ENCODE measurements at regions not wholly inside any gene's neighbourhood (a gene's known extent, or its start where the extent isn't known, plus 50 kb on each side); places are given as distances from the start of the nearest gene placed in this dataset.

- TF ChIP-seq SMAD3 (CRISPR knock-in tag; IDR thresholded peaks at IDR 0.05; ENCODE audit: borderline replicate concordance), result no peak
- TF ChIP-seq ZSCAN18 (CRISPR knock-in tag; IDR thresholded peaks at IDR 0.05), result no peak
- no peak for TF ChIP-seq ZBTB43 (CRISPR knock-in tag; IDR thresholded peaks at IDR 0.05)
- TF ChIP-seq MAX (CRISPR knock-in tag; IDR thresholded peaks at IDR 0.05), result no peak
- no peak for TF ChIP-seq ZNF219 (CRISPR knock-in tag; IDR thresholded peaks at IDR 0.05; ENCODE audit: borderline replicate concordance)
- TF ChIP-seq ZNF423 (CRISPR knock-in tag; IDR thresholded peaks at IDR 0.05), result no peak
- TF ChIP-seq TEAD1 (CRISPR knock-in tag; IDR thresholded peaks at IDR 0.05), result no peak
- no peak for TF ChIP-seq AR (CRISPR knock-in tag; IDR thresholded peaks at IDR 0.05)
- TF ChIP-seq ZNF532 (CRISPR knock-in tag; IDR thresholded peaks at IDR 0.05; ENCODE audit: borderline replicate concordance), result no peak
- TF ChIP-seq SP1 (CRISPR knock-in tag; conservative IDR thresholded peaks at IDR 0.05), result no peak
- no peak for TF ChIP-seq E2F1 (CRISPR knock-in tag; IDR thresholded peaks at IDR 0.05)
Measured at GRCh38 chr2:192775011-192775410, 580.3 kb upstream of the TMEFF2 start (continued).

- H3K9me3 Mint-ChIP-seq, result peaks cover 6% of the 10 kb centered on the region
- POLR2A ChIA-PET, result no interaction called here
- no peaks in the 10 kb centered on the region for H3K27me3 Mint-ChIP-seq (ENCODE audit: low read depth)
- CTCF ChIA-PET, result no interaction called here
- DNase-seq (ENCODE audit: low spot score) (no peak), ATAC-seq (no peak)
- H3K36me3 Mint-ChIP-seq, result no peaks in the 10 kb centered on the region
- no peak overlapping the region for H3K4me3 Mint-ChIP-seq
- H3K27ac Mint-ChIP-seq, result no peak overlapping the region
- H3K4me1 Mint-ChIP-seq, result no peaks in the 10 kb centered on the region
- TF ChIP-seq AFF4 (CRISPR knock-in tag; IDR thresholded peaks at IDR 0.05; ENCODE audit: borderline replicate concordance), result no peak
- no peak for TF ChIP-seq IRF2 (CRISPR knock-in tag; IDR thresholded peaks at IDR 0.05; ENCODE audit: borderline replicate concordance, low read depth)
- TF ChIP-seq ZNF396 (CRISPR knock-in tag; IDR thresholded peaks at IDR 0.05; ENCODE audit: borderline replicate concordance), result no peak
- no peak for TF ChIP-seq RELA (CRISPR knock-in tag; IDR thresholded peaks at IDR 0.05; ENCODE audit: borderline replicate concordance)
- TF ChIP-seq JUN (CRISPR knock-in tag; IDR thresholded peaks at IDR 0.05), result no peak
- TF ChIP-seq ZBTB43 (CRISPR knock-in tag; IDR thresholded peaks at IDR 0.05), result no peak
Measured at GRCh38 chr2:192773044-192773443, 578.3 kb upstream of the TMEFF2 start.

Data from WTC11 (cell line).